ENCODE measurements at regions not wholly inside any gene's neighbourhood (a gene's known extent, or its start where the extent isn't known, plus 50 kb on each side); places are given as distances from the start of the nearest gene placed in this dataset.

DNA sequence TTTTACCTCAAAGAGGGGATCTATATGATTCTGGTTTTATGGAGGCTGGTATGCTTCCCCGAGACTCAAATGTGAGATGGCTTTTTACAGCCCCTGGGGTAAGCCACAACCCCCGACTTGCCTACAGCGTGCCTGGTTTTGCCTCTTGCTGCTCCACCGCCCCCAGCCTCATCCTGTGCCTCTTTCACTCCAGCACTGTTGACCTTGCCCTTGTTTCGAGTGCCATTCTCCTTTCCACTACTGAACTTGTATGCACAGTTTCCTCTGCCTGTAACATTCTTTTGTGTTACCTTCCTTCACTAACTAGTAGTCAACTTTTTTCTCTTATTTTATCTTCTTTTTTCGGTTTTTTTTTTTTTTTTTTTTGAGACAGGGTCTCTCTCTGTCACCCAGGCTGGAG, 219.0 kb upstream of the ZBED5 start:
- DNase-seq, result peak; percentile 6 to 41 (median 38)
- H3K9me3 ChIP-seq (ENCODE audit: control insufficient read depth in 4 of 4, insufficient read depth in 3 of 4, low read length in 3 of 4), result no peaks in the 10 kb centered on the region
- no peak for ATAC-seq (ENCODE audit: insufficient read depth, low FRiP score)
- TF ChIP-seq, protein P1, sequence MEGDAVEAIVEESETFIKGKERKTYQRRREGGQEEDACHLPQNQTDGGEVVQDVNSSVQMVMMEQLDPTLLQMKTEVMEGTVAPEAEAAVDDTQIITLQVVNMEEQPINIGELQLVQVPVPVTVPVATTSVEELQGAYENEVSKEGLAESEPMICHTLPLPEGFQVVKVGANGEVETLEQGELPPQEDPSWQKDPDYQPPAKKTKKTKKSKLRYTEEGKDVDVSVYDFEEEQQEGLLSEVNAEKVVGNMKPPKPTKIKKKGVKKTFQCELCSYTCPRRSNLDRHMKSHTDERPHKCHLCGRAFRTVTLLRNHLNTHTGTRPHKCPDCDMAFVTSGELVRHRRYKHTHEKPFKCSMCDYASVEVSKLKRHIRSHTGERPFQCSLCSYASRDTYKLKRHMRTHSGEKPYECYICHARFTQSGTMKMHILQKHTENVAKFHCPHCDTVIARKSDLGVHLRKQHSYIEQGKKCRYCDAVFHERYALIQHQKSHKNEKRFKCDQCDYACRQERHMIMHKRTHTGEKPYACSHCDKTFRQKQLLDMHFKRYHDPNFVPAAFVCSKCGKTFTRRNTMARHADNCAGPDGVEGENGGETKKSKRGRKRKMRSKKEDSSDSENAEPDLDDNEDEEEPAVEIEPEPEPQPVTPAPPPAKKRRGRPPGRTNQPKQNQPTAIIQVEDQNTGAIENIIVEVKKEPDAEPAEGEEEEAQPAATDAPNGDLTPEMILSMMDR (IDR thresholded peaks at IDR 0.05; ENCODE audit: control extremely low read depth, extremely low read depth), result no peak
- peaks cover 0 to 3% (median 0%) of the 10 kb centered on the region in 3 donors for H3K27me3 ChIP-seq (ENCODE audit: control insufficient read depth in 3 of 3, insufficient read depth in 3 of 3, low read length in 2 of 3)
- 57 to 73% methylated on average over 6 of the region's 6 CpGs for WGBS, 2 donors
- H3K36me3 ChIP-seq (ENCODE audit: control insufficient read depth in 4 of 4, insufficient read depth in 4 of 4, low read length in 4 of 4), result no peaks in the 10 kb centered on the region
- peaks cover 0 to 10% (median 0%) of the 10 kb centered on the region in 5 donors for H3K4me1 ChIP-seq (ENCODE audit: control insufficient read depth in 5 of 5, insufficient read depth in 5 of 5, low read length in 5 of 5)
- no peak overlapping the region for H3K9ac ChIP-seq (ENCODE audit: insufficient read depth in 1 of 2, low read length in 2 of 2)
- H3K4me3 ChIP-seq, result no peak overlapping the region
- no peak overlapping the region for H3K27ac ChIP-seq (ENCODE audit: low read depth in 1 of 2, low read length in 1 of 2)

DNA sequence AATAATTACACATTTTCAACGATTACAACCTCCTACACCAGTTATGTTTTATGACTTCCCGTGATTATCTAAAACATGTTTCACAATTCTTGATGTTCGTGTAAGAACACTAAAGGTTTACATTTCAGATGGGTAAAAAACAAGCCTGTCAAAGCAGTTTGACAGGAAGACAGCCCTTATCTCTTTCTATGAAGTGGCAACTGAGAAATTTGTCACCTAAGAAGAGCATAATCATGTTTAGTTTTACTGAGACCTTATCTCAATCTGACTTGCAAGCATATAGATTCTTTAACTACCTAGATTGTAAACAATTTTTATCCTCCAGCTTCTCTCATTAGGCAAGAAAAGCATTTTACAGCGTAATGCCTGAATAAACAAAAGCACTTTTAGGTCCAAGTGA, 218.4 kb upstream of the ZBED5 start:
- Histone ChIP-seq H3K9me3 (ENCODE audit: control insufficient read depth in 4 of 4, insufficient read depth in 3 of 4, low read length in 3 of 4) (no peaks in the 10 kb centered on the region), H3K27ac (ENCODE audit: low read depth in 1 of 2, low read length in 1 of 2) (no peak overlapping the region), H3K9ac (ENCODE audit: insufficient read depth in 1 of 2, low read length in 2 of 2) (no peak overlapping the region), H3K4me3 (no peak overlapping the region), H3K27me3 (ENCODE audit: control insufficient read depth in 3 of 3, insufficient read depth in 3 of 3, low read length in 2 of 3) (peaks cover 0 to 3% (median 0%) of the 10 kb centered on the region in 3 donors), H3K36me3 (ENCODE audit: control insufficient read depth in 4 of 4, insufficient read depth in 4 of 4, low read length in 4 of 4) (no peaks in the 10 kb centered on the region), H3K4me1 (ENCODE audit: control insufficient read depth in 5 of 5, insufficient read depth in 5 of 5, low read length in 5 of 5) (peaks cover 0 to 10% (median 0%) of the 10 kb centered on the region in 5 donors)
- TF ChIP-seq, protein P1 (IDR thresholded peaks at IDR 0.05; ENCODE audit: control extremely low read depth, extremely low read depth), result no peak
- ATAC-seq (ENCODE audit: insufficient read depth, low FRiP score) (no peak), DNase-seq (peak in 2 of 3 donors; percentile 12 to 34)
- 42 to 56% methylated on average over 4 of the region's 4 CpGs for WGBS, 2 donors

DNA sequence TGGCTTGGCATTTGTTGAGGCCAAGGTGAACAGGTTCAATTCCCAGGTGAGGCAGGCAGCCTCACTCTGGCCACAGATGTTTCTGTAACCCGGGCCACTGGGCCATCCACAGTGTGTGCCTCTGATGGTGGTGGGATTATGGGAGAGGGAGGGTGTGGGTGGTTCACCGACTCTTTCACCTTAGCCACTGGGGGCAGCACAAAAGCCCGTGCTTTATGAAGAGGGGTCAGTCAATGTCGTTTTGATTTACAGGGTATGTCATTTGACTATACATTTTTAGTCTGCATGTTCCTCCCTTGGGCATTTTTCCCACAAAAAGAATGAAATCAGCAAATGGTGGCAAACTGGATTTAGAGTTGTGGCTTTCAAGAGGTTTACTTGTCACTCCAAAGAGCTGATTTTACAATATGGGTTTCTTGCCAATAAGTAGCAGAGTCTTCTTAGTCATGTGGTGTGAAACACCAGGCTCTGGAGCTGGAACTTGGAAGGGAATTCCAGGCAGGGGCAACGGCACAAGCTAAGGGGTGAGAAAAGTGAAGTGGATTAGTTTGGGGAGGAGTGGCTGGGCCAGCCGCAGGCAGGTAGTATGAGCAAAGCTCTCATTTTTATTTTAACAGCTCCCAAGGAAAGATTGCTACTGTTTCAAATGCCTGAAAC, 217.8 kb upstream of the ZBED5 start:
- Histone ChIP-seq H3K27ac (ENCODE audit: low read depth in 1 of 2, low read length in 1 of 2) (no peak overlapping the region), H3K27me3 (ENCODE audit: control insufficient read depth in 3 of 3, insufficient read depth in 3 of 3, low read length in 2 of 3) (peaks cover 0 to 3% (median 0%) of the 10 kb centered on the region in 3 donors), H3K9me3 (ENCODE audit: control insufficient read depth in 4 of 4, insufficient read depth in 3 of 4, low read length in 3 of 4) (no peaks in the 10 kb centered on the region), H3K9ac (ENCODE audit: insufficient read depth in 1 of 2, low read length in 2 of 2) (no peak overlapping the region), H3K4me1 (ENCODE audit: control insufficient read depth in 5 of 5, insufficient read depth in 5 of 5, low read length in 5 of 5) (peaks cover 0 to 10% (median 0%) of the 10 kb centered on the region in 5 donors), H3K4me3 (no peak overlapping the region), H3K36me3 (ENCODE audit: control insufficient read depth in 4 of 4, insufficient read depth in 4 of 4, low read length in 4 of 4) (no peaks in the 10 kb centered on the region)
- ATAC-seq (ENCODE audit: insufficient read depth, low FRiP score) (no peak), DNase-seq (peak in 2 of 3 donors; percentile 15 to 32)
- 62 to 80% methylated on average over 6 of the region's 6 CpGs for whole genome bisulfite sequencing, 2 donors
- TF ChIP-seq, protein P1 (IDR thresholded peaks at IDR 0.05; ENCODE audit: control extremely low read depth, extremely low read depth), result no peak

Data from lung (tissue), 11 donors.